Stimulated activated CD4-positive, alpha-beta T cell treated with anti-CD3 and anti-CD28 coated beads, Interleukin-1b, Interleukin-23, amount 100 ng/mL, for 4 hours (primary cell): ENCODE measurements at regions not wholly inside any gene's neighbourhood (a gene's known extent, or its start where the extent isn't known, plus 50 kb on each side); places are given as distances from the start of the nearest gene placed in this dataset.
"Not testable (repeated sequence)": the region's sequence is repeated elsewhere in the genome, so short reads cannot be mapped to it uniquely, and the experiment has no call there.

ENCODE experiments used
- DNase-seq, 2 donors: peaks; one replicate each; pipeline ENCODE4 v3.0.0-alpha.2; 2020; ENCODE audit warnings: low read depth in 2 of 2

GRCh38 chr16:10272250-10272854 lies 90.1 kb upstream of the GRIN2A start:
- not testable (repeated sequence) for DNase-seq

- DNase-seq = not testable (repeated sequence)
Measured at GRCh38 chr16:10275214-10275996, 93.2 kb upstream of the GRIN2A start.

GRCh38 chr16:10277597-10277996 lies 95.4 kb upstream of the GRIN2A start:
- DNase-seq = no peak

- no peak for DNase-seq
Measured at GRCh38 chr16:10280262-10281170, 98.3 kb upstream of the GRIN2A start.

GRCh38 chr16:10282367-10282766 lies 100.1 kb upstream of the GRIN2A start:
- DNase-seq = no peak

- not testable (repeated sequence) for DNase-seq
Measured at GRCh38 chr16:10283246-10283645, 101.0 kb upstream of the GRIN2A start.

- DNase-seq = not testable (repeated sequence)
Measured at GRCh38 chr16:10290467-10291105, 95.3 kb upstream of the ATF7IP2 start.

- DNase-seq = not testable (repeated sequence)
Measured at GRCh38 chr16:10292197-10292596, 93.7 kb upstream of the ATF7IP2 start.

GRCh38 chr16:10292976-10293375 lies 92.9 kb upstream of the ATF7IP2 start:
- not testable (repeated sequence) for DNase-seq

- DNase-seq = not testable (repeated sequence)
Measured at GRCh38 chr16:10294153-10294552, 91.7 kb upstream of the ATF7IP2 start.

GRCh38 chr16:10296956-10297340 lies 88.9 kb upstream of the ATF7IP2 start:
- DNase-seq = no peak

- no peak for DNase-seq
Measured at GRCh38 chr16:10297341-10298006, 88.4 kb upstream of the ATF7IP2 start.

- DNase-seq = no peak
Measured at GRCh38 chr16:10300905-10301304, 85.0 kb upstream of the ATF7IP2 start.

GRCh38 chr16:10301547-10301946 lies 84.3 kb upstream of the ATF7IP2 start:
- not testable (repeated sequence) for DNase-seq

- DNase-seq = no peak
Measured at GRCh38 chr16:10305912-10306311, 79.9 kb upstream of the ATF7IP2 start.

GRCh38 chr16:10308305-10309193 lies 77.3 kb upstream of the ATF7IP2 start:
- no peak for DNase-seq

GRCh38 chr16:10309271-10309932 lies 76.5 kb upstream of the ATF7IP2 start:
- DNase-seq = no peak

- no peak for DNase-seq
Measured at GRCh38 chr16:10312008-10312407, 73.9 kb upstream of the ATF7IP2 start.
